K562 (cell line): ENCODE measurements at regions not wholly inside any gene's neighbourhood (a gene's known extent, or its start where the extent isn't known, plus 50 kb on each side); places are given as distances from the start of the nearest gene placed in this dataset.

Source experiments
- ATAC-seq: fragments of 200-7000 bp; cut with Tn5 transposase; 3 replicates; pipeline ENCODE4 v1.9.1; 2020; ENCODE audit warnings: moderate library complexity
- BruUV-seq: library from RNA; stranded (reverse); fragments of 400-500 nt; replicated peaks from 2 replicates; lab custom pipeline; 2021; lab: Mats Ljungman, UMichigan
- CTCF ChIA-PET: fragments of 300-600 bp; formaldehyde crosslinking; extraction: SDS; loops from one replicate; lab custom pipeline; 2021; ENCODE audit warnings: low intra/inter-chr PET ratio; lab: Yijun Ruan, JAX
- POLR2A ChIA-PET: fragments of 300-600, 350-650 bp; sonication (Branson Sonifier 250); formaldehyde crosslinking; extraction: SDS; loops from one replicate; lab custom pipeline; 2021; ENCODE audit warnings: antibody characterized with exemption, inconsistent platforms; lab: Yijun Ruan, JAX
- DNase-seq, 4 experiments: peaks; one replicate each; pipeline versions ENCODE4 v3.0.0 to v3.0.0-alpha.2; 2011 to 2018; ENCODE audit warnings: low spot score in 3 of 4, mixed read lengths in 3 of 4; ENCODE audit errors: extremely low read depth in 1 of 4
- FAIRE-seq: peaks from 2 replicates; lab custom pipeline; 2011; peaks lifted over from hg19 to GRCh38; lab: Jason Lieb, UNC
- H2AFZ ChIP-seq: 2 replicates; pipeline ENCODE4 v1.6.0; 2011; ENCODE audit warnings: low read depth, low read length, control low read depth, inconsistent platforms
- H3K27ac ChIP-seq: fragments of 200-600 bp; 3 replicates; pipeline ENCODE4 v1.8.0; 2011; ENCODE audit warnings: low read depth, mild to moderate bottlenecking, control low read depth, inconsistent platforms, low read length, moderate library complexity, mixed read lengths; ENCODE audit errors: extremely low read depth
- H3K27me3 ChIP-seq, 2 experiments: fragments of 300-600 bp in 1 of 2; 2 replicates in 1 of 2; 3 replicates in 1 of 2; pipeline versions ENCODE4 v1.6.0 to v1.8.0; 2011; ENCODE audit warnings: inconsistent platforms in 2 of 2, low read length in 2 of 2, mild to moderate bottlenecking in 1 of 2, mixed read lengths in 1 of 2, moderate library complexity in 1 of 2; ENCODE audit not compliant: control insufficient read depth in 2 of 2, insufficient read depth in 2 of 2
- H3K36me3 ChIP-seq: fragments of 300-600 bp; 3 replicates; pipeline ENCODE4 v1.8.0; 2011; ENCODE audit warnings: mild to moderate bottlenecking, low read length, inconsistent platforms; ENCODE audit not compliant: control insufficient read depth, insufficient read depth
- H3K4me1 ChIP-seq, 2 experiments: fragments of 200-600 bp in 1 of 2; replicated peaks in 1 of 2; 2 replicates in 1 of 2; 3 replicates in 1 of 2; pipeline versions ENCODE4 v1.5.1 to v1.8.0; 2011; ENCODE audit warnings: inconsistent platforms in 2 of 2, low read length in 2 of 2, mild to moderate bottlenecking in 1 of 2, mixed read lengths in 1 of 2, moderate library complexity in 1 of 2; ENCODE audit not compliant: control insufficient read depth in 2 of 2, insufficient read depth in 2 of 2
- H3K4me2 ChIP-seq: 2 replicates; pipeline ENCODE4 v1.6.1; 2011; ENCODE audit warnings: low read length, control low read depth, inconsistent platforms, mixed read lengths; ENCODE audit not compliant: insufficient read depth
- H3K4me3 ChIP-seq: fragments of 200-600 bp; sonication (generic), shearing (Covaris generic); 2 replicates; pipeline ENCODE4 v1.5.1; 2016; ENCODE audit warnings: control low read depth, inconsistent platforms
- H3K79me2 ChIP-seq: fragments of 200-600 bp; 3 replicates; pipeline ENCODE4 v1.8.0; 2011; ENCODE audit warnings: low read length, inconsistent platforms; ENCODE audit not compliant: control insufficient read depth, insufficient read depth
- H3K9ac ChIP-seq, 2 experiments: 2 replicates each; pipeline versions ENCODE4 v1.6.0 to v1.6.1; 2011; ENCODE audit warnings: low read depth in 2 of 2, low read length in 2 of 2, control low read depth in 1 of 2, inconsistent platforms in 1 of 2, mild to moderate bottlenecking in 1 of 2, mixed read lengths in 1 of 2; ENCODE audit not compliant: insufficient read depth in 1 of 2
- H3K9me1 ChIP-seq: one replicate; pipeline ENCODE4 v1.6.0; 2011; ENCODE audit warnings: inconsistent platforms, mild to moderate bottlenecking, low read length, moderate library complexity; ENCODE audit not compliant: control insufficient read depth, insufficient read depth
- H3K9me3 ChIP-seq: replicated peaks from 2 replicates; pipeline ENCODE4 v1.5.1; 2011; ENCODE audit warnings: low read depth, low read length, inconsistent platforms; ENCODE audit not compliant: control insufficient read depth, insufficient read depth
- H4K20me1 ChIP-seq: replicated peaks from 2 replicates; pipeline ENCODE4 v1.6.1; 2011; ENCODE audit warnings: low read length, inconsistent platforms, mixed read lengths; ENCODE audit not compliant: control insufficient read depth, insufficient read depth
- CEBPB ChIP-seq: fragments of 450-650 bp; IDR thresholded peaks from 2 replicates; pipeline ENCODE4 v1.6.1; 2016; ENCODE audit warnings: missing genetic modification characterization, missing compliant biosample characterization
- CEBPG ChIP-seq, 3 experiments: fragments of 200-800 bp in 1 of 3; sonication (Bioruptor generic) in 1 of 3; sonication (generic) in 1 of 3; formaldehyde crosslinking in 1 of 3; IDR thresholded peaks in 2 of 3; conservative IDR thresholded peaks in 1 of 3; 2 replicates each; pipeline versions ENCODE4 v1.6.1 to v1.8.0; 2016 to 2022; ENCODE audit warnings: missing compliant biosample characterization in 2 of 3, missing genetic modification characterization in 2 of 3, mild to moderate bottlenecking in 1 of 3, missing genetic modification reagents in 1 of 3
- KLF6 ChIP-seq: fragments of 250-450 bp; sonication (Bioruptor Pico); IDR thresholded peaks from 2 replicates; pipeline ENCODE4 v1.4.0; 2020; ENCODE audit warnings: mild to moderate bottlenecking, moderate library complexity, borderline replicate concordance
- MYC ChIP-seq, 2 experiments: fragments of 250-450 bp in 1 of 2; sonication (Bioruptor Pico) in 1 of 2; IDR thresholded peaks; 2 replicates each; pipeline versions ENCODE4 v1.5.1 to v1.6.1; 2012 to 2021; ENCODE audit warnings: low read depth in 2 of 2, borderline replicate concordance in 1 of 2, improper control_type of control experiment in 1 of 2, low read length in 1 of 2, mild to moderate bottlenecking in 1 of 2, moderate library complexity in 1 of 2
- RNF2 ChIP-seq: sonication (generic); IDR thresholded peaks from 2 replicates; pipeline ENCODE4 v1.6.1; 2016
- whole genome bisulfite sequencing: fragments of 100-300 bp; shearing (Covaris generic); methylation state at CpG from one replicate; pipeline ENCODE4 v1.1.6; 2016; ENCODE audit warnings: low coverage, mixed read lengths; ENCODE audit not compliant: insufficient coverage; ENCODE audit errors: missing lambda C conversion rate; 5-methylcytosine and 5-hydroxymethylcytosine counted together
- in situ Hi-C: fragments of 300-500 bp; cut with MboI; formaldehyde crosslinking; loops from 4 replicates; pipeline ENCODE4 v1.15.0; 2018; ENCODE audit warnings: inconsistent platforms, mixed read lengths
- intact Hi-C: fragments of 100-400 bp; cut with micrococcal nuclease; formaldehyde crosslinking; loops from 2 replicates; pipeline ENCODE4 v1.14.2; 2022
- TF ChIP-seq, protein P1 (sequence below): fragments of 250-450 bp; sonication (Bioruptor Pico); IDR thresholded peaks from 2 replicates; pipeline ENCODE4 v1.4.0; 2020
- TF ChIP-seq, protein P2 (sequence below): fragments of 450-650 bp; IDR thresholded peaks from 2 replicates; pipeline ENCODE4 v1.6.1; 2016; ENCODE audit warnings: mild to moderate bottlenecking, moderate library complexity

DNA sequence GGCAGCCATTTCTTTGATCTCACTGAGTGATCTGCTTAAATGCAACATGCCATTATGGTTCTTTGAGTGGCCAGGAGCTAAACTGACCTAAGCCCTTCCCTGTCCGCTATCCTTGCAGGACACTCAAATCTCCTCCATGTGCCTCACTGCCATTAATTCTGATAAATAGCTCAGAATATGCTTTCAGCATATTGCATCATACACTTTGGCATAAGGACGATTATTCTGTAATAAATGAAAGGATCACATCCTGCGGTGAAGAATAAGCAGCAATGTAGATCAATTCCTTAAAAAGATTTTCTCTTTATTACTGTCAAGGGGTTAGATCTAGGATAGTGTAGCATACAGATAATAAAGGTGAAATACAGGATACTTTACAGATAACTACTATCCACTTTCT is 231.8 kb upstream of the CTBP2 start:
- intact Hi-C loops, result no loop called here
- no TSS peak for BruUV-seq
- ATAC-seq, result no peak
- 0% methylated on average over 3 of the region's 3 CpGs for WGBS
- ChIA-PET POLR2A (no interaction called here), CTCF (no interaction called here)
- Histone ChIP-seq H3K79me2 (no peaks in the 10 kb centered on the region), H4K20me1 (no peaks in the 10 kb centered on the region), H3K4me3 (no peak overlapping the region), H3K4me2 (peak overlapping the region; percentile 25; the same call in 1 of the 2 replicates), H3K36me3 (no peaks in the 10 kb centered on the region), H3K9me1 (no peaks in the 10 kb centered on the region), H2AFZ (no peak overlapping the region), H3K4me1 (no peaks in the 10 kb centered on the region), H3K27ac (no peak overlapping the region), H3K9me3 (no peaks in the 10 kb centered on the region), H3K27me3 (no peaks in the 10 kb centered on the region), H3K9ac (no peak overlapping the region)
- no peak for FAIRE-seq
- no peak for DNase-seq
- in situ Hi-C loops, result no loop called here
- TF ChIP-seq, protein P1, sequence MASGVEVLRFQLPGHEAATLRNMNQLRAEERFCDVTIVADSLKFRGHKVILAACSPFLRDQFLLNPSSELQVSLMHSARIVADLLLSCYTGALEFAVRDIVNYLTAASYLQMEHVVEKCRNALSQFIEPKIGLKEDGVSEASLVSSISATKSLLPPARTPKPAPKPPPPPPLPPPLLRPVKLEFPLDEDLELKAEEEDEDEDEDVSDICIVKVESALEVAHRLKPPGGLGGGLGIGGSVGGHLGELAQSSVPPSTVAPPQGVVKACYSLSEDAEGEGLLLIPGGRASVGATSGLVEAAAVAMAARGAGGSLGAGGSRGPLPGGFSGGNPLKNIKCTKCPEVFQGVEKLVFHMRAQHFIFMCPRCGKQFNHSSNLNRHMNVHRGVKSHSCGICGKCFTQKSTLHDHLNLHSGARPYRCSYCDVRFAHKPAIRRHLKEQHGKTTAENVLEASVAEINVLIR (CRISPR knock-in tag), result no peak
- TF ChIP-seq, protein P2, sequence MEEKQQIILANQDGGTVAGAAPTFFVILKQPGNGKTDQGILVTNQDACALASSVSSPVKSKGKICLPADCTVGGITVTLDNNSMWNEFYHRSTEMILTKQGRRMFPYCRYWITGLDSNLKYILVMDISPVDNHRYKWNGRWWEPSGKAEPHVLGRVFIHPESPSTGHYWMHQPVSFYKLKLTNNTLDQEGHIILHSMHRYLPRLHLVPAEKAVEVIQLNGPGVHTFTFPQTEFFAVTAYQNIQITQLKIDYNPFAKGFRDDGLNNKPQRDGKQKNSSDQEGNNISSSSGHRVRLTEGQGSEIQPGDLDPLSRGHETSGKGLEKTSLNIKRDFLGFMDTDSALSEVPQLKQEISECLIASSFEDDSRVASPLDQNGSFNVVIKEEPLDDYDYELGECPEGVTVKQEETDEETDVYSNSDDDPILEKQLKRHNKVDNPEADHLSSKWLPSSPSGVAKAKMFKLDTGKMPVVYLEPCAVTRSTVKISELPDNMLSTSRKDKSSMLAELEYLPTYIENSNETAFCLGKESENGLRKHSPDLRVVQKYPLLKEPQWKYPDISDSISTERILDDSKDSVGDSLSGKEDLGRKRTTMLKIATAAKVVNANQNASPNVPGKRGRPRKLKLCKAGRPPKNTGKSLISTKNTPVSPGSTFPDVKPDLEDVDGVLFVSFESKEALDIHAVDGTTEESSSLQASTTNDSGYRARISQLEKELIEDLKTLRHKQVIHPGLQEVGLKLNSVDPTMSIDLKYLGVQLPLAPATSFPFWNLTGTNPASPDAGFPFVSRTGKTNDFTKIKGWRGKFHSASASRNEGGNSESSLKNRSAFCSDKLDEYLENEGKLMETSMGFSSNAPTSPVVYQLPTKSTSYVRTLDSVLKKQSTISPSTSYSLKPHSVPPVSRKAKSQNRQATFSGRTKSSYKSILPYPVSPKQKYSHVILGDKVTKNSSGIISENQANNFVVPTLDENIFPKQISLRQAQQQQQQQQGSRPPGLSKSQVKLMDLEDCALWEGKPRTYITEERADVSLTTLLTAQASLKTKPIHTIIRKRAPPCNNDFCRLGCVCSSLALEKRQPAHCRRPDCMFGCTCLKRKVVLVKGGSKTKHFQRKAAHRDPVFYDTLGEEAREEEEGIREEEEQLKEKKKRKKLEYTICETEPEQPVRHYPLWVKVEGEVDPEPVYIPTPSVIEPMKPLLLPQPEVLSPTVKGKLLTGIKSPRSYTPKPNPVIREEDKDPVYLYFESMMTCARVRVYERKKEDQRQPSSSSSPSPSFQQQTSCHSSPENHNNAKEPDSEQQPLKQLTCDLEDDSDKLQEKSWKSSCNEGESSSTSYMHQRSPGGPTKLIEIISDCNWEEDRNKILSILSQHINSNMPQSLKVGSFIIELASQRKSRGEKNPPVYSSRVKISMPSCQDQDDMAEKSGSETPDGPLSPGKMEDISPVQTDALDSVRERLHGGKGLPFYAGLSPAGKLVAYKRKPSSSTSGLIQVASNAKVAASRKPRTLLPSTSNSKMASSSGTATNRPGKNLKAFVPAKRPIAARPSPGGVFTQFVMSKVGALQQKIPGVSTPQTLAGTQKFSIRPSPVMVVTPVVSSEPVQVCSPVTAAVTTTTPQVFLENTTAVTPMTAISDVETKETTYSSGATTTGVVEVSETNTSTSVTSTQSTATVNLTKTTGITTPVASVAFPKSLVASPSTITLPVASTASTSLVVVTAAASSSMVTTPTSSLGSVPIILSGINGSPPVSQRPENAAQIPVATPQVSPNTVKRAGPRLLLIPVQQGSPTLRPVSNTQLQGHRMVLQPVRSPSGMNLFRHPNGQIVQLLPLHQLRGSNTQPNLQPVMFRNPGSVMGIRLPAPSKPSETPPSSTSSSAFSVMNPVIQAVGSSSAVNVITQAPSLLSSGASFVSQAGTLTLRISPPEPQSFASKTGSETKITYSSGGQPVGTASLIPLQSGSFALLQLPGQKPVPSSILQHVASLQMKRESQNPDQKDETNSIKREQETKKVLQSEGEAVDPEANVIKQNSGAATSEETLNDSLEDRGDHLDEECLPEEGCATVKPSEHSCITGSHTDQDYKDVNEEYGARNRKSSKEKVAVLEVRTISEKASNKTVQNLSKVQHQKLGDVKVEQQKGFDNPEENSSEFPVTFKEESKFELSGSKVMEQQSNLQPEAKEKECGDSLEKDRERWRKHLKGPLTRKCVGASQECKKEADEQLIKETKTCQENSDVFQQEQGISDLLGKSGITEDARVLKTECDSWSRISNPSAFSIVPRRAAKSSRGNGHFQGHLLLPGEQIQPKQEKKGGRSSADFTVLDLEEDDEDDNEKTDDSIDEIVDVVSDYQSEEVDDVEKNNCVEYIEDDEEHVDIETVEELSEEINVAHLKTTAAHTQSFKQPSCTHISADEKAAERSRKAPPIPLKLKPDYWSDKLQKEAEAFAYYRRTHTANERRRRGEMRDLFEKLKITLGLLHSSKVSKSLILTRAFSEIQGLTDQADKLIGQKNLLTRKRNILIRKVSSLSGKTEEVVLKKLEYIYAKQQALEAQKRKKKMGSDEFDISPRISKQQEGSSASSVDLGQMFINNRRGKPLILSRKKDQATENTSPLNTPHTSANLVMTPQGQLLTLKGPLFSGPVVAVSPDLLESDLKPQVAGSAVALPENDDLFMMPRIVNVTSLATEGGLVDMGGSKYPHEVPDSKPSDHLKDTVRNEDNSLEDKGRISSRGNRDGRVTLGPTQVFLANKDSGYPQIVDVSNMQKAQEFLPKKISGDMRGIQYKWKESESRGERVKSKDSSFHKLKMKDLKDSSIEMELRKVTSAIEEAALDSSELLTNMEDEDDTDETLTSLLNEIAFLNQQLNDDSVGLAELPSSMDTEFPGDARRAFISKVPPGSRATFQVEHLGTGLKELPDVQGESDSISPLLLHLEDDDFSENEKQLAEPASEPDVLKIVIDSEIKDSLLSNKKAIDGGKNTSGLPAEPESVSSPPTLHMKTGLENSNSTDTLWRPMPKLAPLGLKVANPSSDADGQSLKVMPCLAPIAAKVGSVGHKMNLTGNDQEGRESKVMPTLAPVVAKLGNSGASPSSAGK, result 0 out of 2 replicates have a peak, but pooled peaks have one; percentile 27
- TF ChIP-seq CEBPB (peak; percentile 62), KLF6 (0 out of 2 replicates have a peak, but pooled peaks have one; percentile 6), CEBPG (CRISPR knock-in tag; IDR thresholded peaks at IDR 0.05) (peak; percentile 75), CEBPG (tag; conservative IDR thresholded peaks at IDR 0.05 in 1 of 2, IDR thresholded peaks at IDR 0.05 in 1 of 2) (peak; percentile 89 to 96), RNF2 (no peak), MYC (IDR thresholded peaks at IDR 0.05; ENCODE audit: low read depth, low read length) (peak; percentile 51; the same call in 1 of the 2 replicates), MYC (CRISPR knock-in tag; IDR thresholded peaks at IDR 0.05; ENCODE audit: borderline replicate concordance, low read depth) (no peak)
